ENCODE measurements at regions not wholly inside any gene's neighbourhood (a gene's known extent, or its start where the extent isn't known, plus 50 kb on each side); places are given as distances from the start of the nearest gene placed in this dataset.

- Histone ChIP-seq H3K4me1 (ENCODE audit: control insufficient read depth, extremely low read depth, insufficient read depth, low read length) (no peaks in the 10 kb centered on the region), H3K79me2 (ENCODE audit: control insufficient read depth, insufficient read depth, low read length) (no peaks in the 10 kb centered on the region), H3K9me3 (ENCODE audit: control insufficient read depth, insufficient read depth, low read depth, low read length) (no peaks in the 10 kb centered on the region), H3K27me3 (ENCODE audit: control insufficient read depth, insufficient read depth, low read length) (no peaks in the 10 kb centered on the region), H3K4me3 (replicated peaks in 1 of 4; ENCODE audit: control extremely low read depth in 1 of 4, insufficient read depth in 1 of 4, low read depth in 3 of 4, low read length in 4 of 4) (no peak overlapping the region), H2AFZ (ENCODE audit: low read length) (no peak overlapping the region), H3K36me3 (ENCODE audit: control insufficient read depth, insufficient read depth, low read length) (no peaks in the 10 kb centered on the region), H4K20me1 (ENCODE audit: control insufficient read depth, extremely low read depth, insufficient read depth, low read length) (no peaks in the 10 kb centered on the region), H3K27ac (ENCODE audit: insufficient read depth, low read length) (no peak overlapping the region), H3K4me2 (ENCODE audit: extremely low read depth, insufficient read depth, low read length) (no peak overlapping the region), H3K9ac (ENCODE audit: insufficient read depth, low read length) (no peak overlapping the region)
- TF ChIP-seq CTCF (conservative IDR thresholded peaks at IDR 0.05 in 1 of 2, IDR thresholded peaks at IDR 0.05 in 1 of 2; ENCODE audit: low read depth in 1 of 2, low read length in 2 of 2) (no peak), EZH2 (IDR thresholded peaks at IDR 0.05; ENCODE audit: low read length, missing control alignments) (no peak)
- DNase-seq (ENCODE audit: low read depth in 2 of 2), result no peak
Measured at GRCh38 chr2:22444281-22444680, 940.7 kb upstream of the KLHL29 start.

- Histone ChIP-seq H4K20me1 (ENCODE audit: control insufficient read depth, extremely low read depth, insufficient read depth, low read length) (no peaks in the 10 kb centered on the region), H3K4me2 (ENCODE audit: extremely low read depth, insufficient read depth, low read length) (no peak overlapping the region), H3K4me3 (replicated peaks in 1 of 4; ENCODE audit: control extremely low read depth in 1 of 4, insufficient read depth in 1 of 4, low read depth in 3 of 4, low read length in 4 of 4) (no peak overlapping the region), H3K4me1 (ENCODE audit: control insufficient read depth, extremely low read depth, insufficient read depth, low read length) (no peaks in the 10 kb centered on the region), H2AFZ (ENCODE audit: low read length) (no peak overlapping the region), H3K27me3 (ENCODE audit: control insufficient read depth, insufficient read depth, low read length) (no peaks in the 10 kb centered on the region), H3K27ac (ENCODE audit: insufficient read depth, low read length) (no peak overlapping the region), H3K9ac (ENCODE audit: insufficient read depth, low read length) (no peak overlapping the region), H3K79me2 (ENCODE audit: control insufficient read depth, insufficient read depth, low read length) (no peaks in the 10 kb centered on the region), H3K9me3 (ENCODE audit: control insufficient read depth, insufficient read depth, low read depth, low read length) (no peaks in the 10 kb centered on the region), H3K36me3 (ENCODE audit: control insufficient read depth, insufficient read depth, low read length) (no peaks in the 10 kb centered on the region)
- TF ChIP-seq EZH2 (IDR thresholded peaks at IDR 0.05; ENCODE audit: low read length, missing control alignments), result no peak
- TF ChIP-seq CTCF (conservative IDR thresholded peaks at IDR 0.05 in 1 of 2, IDR thresholded peaks at IDR 0.05 in 1 of 2; ENCODE audit: low read depth in 1 of 2, low read length in 2 of 2), result no peak
- DNase-seq (ENCODE audit: low read depth in 2 of 2), result no peak
Measured at GRCh38 chr2:22449696-22450095, 935.3 kb upstream of the KLHL29 start.

- DNase-seq (ENCODE audit: low read depth in 2 of 2), result no peak
- H3K36me3 ChIP-seq (ENCODE audit: control insufficient read depth, insufficient read depth, low read length), result no peaks in the 10 kb centered on the region
- no peaks in the 10 kb centered on the region for H4K20me1 ChIP-seq (ENCODE audit: control insufficient read depth, extremely low read depth, insufficient read depth, low read length)
- H3K79me2 ChIP-seq (ENCODE audit: control insufficient read depth, insufficient read depth, low read length), result no peaks in the 10 kb centered on the region
- H3K4me2 ChIP-seq (ENCODE audit: extremely low read depth, insufficient read depth, low read length), result no peak overlapping the region
- no peak for TF ChIP-seq EZH2 (IDR thresholded peaks at IDR 0.05; ENCODE audit: low read length, missing control alignments)
- no peak for TF ChIP-seq CTCF (conservative IDR thresholded peaks at IDR 0.05 in 1 of 2, IDR thresholded peaks at IDR 0.05 in 1 of 2; ENCODE audit: low read depth in 1 of 2, low read length in 2 of 2)
- no peaks in the 10 kb centered on the region for H3K4me1 ChIP-seq (ENCODE audit: control insufficient read depth, extremely low read depth, insufficient read depth, low read length)
- H3K4me3 ChIP-seq (replicated peaks in 1 of 4; ENCODE audit: control extremely low read depth in 1 of 4, insufficient read depth in 1 of 4, low read depth in 3 of 4, low read length in 4 of 4), result no peak overlapping the region
- H3K9ac ChIP-seq (ENCODE audit: insufficient read depth, low read length), result no peak overlapping the region
- H2AFZ ChIP-seq (ENCODE audit: low read length), result no peak overlapping the region
- H3K27ac ChIP-seq (ENCODE audit: insufficient read depth, low read length), result no peak overlapping the region
- no peaks in the 10 kb centered on the region for H3K9me3 ChIP-seq (ENCODE audit: control insufficient read depth, insufficient read depth, low read depth, low read length)
- no peaks in the 10 kb centered on the region for H3K27me3 ChIP-seq (ENCODE audit: control insufficient read depth, insufficient read depth, low read length)
Measured at GRCh38 chr2:22450831-22451230, 934.1 kb upstream of the KLHL29 start.
